Right hindlimb (tissue), 1 donor: ENCODE measurements at regions not wholly inside any gene's neighbourhood (a gene's known extent, or its start where the extent isn't known, plus 50 kb on each side); places are given as distances from the start of the nearest gene placed in this dataset.
"Not testable (repeated sequence)": the region's sequence is repeated elsewhere in the genome, so short reads cannot be mapped to it uniquely, and the experiment has no call there.

Source experiments
- DNase-seq: peaks from one replicate; pipeline ENCODE4 v3.0.0-alpha.2; 2018

- not testable (repeated sequence) for DNase-seq
These were observed 526.1 kb downstream of the DTWD2 start for GRCh38 chr5:118462276-118462675.

GRCh38 chr5:118461436-118461835 lies 526.9 kb downstream of the DTWD2 start:
- DNase-seq: no peak

DNA sequence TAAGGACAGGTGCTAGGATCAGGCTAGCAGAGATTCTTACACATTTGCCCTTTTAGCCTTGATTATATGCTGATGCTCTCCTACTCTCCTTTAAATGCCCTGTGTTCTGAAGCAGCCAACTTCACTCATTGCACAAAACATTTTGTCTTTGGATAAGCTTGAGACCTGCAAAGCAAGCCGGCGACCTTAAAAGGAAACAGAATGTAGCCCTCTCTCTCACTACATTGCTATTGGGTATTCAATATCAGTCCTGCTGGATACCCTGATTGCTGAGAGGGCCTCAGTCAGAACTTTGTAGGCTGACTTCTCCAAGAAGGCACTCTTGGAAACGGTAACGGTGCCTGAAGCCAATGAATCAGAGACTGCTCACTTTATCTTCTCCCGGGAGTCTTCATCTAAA lies 528.9 kb downstream of the DTWD2 start:
- no peak for DNase-seq

GRCh38 chr5:118456085-118456484 lies 532.3 kb downstream of the DTWD2 start:
- no peak for DNase-seq

GRCh38 chr5:118451697-118452247 lies 536.6 kb downstream of the DTWD2 start:
- no peak for DNase-seq

DNA sequence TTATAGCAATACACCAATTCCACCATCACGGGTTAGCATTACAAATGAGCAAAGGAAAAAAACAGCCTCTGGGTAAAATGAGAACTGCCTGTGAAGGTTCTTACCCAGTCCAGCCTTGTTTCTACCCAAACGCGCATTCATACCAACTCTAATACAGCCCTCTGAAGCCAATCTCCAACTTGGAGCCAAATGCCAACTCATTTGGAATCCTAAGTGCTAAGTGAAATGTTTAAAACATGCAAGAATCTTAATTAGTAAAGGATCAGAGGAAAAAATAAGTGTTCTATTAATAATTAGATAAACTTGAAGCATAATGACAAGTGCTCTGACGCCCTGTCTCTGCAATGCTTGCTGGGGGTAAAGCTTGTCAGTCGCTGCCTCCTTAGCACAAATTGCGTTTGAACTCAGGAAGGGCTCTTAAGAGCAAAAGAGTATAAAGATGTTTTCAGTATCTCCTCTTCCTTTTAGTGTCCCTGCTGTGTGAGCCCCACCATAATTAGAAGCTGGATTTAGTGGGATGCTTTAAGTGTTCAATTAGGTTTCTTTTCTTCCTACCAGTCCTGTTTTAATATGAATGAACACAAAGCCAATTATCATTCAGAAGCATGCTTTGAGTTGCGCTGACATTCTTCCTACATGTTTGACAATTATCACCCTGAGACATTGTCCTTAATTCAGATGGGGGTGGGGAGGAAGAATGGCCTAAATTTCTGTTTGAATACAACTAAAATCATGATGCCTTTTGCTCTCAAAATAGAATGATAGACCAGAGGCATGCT lies 537.6 kb downstream of the DTWD2 start:
- no peak for DNase-seq

- no peak for DNase-seq
These were observed 541.0 kb downstream of the DTWD2 start for GRCh38 chr5:118447350-118447749.

- no peak for DNase-seq
These were observed 546.4 kb downstream of the DTWD2 start for GRCh38 chr5:118441956-118442355.

- no peak for DNase-seq
These were observed 547.3 kb downstream of the DTWD2 start for GRCh38 chr5:118441034-118441433.

DNA sequence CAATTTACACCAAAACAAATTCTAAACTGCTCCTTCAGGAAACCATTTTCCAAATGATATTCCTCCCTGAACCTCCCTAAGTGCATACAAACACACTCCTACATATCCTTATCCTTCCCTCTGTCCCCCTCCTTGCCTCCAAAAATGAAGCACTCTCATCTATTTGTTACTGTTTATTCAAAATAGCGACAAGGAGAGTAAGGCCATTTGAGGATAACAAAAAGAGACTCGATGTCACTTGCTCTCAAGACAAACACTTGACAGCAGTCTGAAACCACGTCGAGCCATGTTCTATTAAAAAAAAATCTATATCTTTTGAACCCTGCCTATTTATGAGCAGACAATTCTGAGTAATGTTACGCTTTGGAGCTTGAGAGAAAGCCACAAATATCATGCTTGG lies 547.9 kb downstream of the DTWD2 start:
- DNase-seq: no peak

DNA sequence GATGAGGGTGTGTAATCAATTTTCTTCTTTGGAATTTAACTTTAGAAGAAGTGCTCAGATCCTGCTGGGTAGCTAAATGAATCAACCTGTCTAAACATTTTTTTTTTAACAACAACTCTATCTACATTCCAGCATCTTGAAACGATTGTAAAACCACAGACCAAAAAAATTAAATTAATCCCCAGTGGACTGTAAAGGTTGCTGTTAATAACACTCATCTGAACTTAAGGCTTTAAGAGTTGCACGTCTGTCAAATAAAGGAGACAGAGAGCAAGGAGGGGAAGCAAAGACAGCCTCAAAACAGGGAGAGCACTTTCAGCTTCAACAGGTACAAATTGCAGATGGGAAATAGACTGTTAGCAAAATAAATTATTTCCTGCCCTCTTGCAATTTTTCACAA lies 548.5 kb downstream of the DTWD2 start:
- no peak for DNase-seq

- no peak for DNase-seq
These were observed 553.2 kb downstream of the DTWD2 start for GRCh38 chr5:118435131-118435530.

DNA sequence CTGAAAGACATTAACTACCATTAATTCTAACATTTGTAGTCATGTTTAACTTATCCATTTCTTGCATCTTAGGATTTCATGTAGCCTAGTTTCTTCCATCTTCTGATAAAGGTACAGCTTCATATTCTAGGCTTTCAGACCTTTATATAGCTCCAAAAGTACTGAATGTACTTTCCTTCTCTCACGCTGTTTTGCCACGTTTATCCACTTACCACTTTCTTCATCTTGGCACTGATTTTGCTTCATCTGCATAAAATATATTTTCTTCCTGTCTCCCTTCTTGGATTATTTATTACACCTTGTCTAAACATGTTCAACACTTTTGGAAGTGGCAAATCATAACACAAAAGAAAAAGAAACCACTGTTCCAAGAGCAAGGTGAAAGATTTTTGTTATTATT lies 553.8 kb downstream of the DTWD2 start:
- no peak for DNase-seq

DNA sequence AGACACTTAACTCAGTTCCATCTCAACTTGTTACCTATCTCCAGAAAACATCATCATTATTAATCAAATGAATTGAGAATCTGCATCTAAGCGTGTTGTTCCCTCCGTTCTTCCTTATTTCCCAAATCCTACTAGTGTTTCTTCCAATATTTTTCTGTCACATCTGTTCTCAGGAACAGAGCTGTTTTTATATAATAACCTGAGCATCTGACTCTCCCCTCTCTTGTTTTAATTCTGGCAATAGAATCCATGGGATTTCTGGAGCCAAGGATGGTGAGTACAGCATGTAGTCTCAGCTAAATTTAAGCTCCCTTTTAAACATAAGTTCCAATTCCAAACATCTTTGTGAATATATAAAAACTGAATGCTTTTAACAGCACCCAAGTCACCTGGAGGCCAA lies 558.3 kb downstream of the DTWD2 start:
- DNase-seq: no peak

- no peak for DNase-seq
These were observed 580.4 kb downstream of the DTWD2 start for GRCh38 chr5:118407958-118408357.

GRCh38 chr5:118405650-118406061 lies 582.7 kb downstream of the DTWD2 start:
- DNase-seq: peak; percentile 64

GRCh38 chr5:118397236-118397635 lies 591.1 kb downstream of the DTWD2 start:
- DNase-seq: no peak

GRCh38 chr5:118392491-118392890 lies 595.9 kb downstream of the DTWD2 start:
- no peak for DNase-seq

GRCh38 chr5:118382931-118383330 lies 605.4 kb downstream of the DTWD2 start:
- not testable (repeated sequence) for DNase-seq

DNA sequence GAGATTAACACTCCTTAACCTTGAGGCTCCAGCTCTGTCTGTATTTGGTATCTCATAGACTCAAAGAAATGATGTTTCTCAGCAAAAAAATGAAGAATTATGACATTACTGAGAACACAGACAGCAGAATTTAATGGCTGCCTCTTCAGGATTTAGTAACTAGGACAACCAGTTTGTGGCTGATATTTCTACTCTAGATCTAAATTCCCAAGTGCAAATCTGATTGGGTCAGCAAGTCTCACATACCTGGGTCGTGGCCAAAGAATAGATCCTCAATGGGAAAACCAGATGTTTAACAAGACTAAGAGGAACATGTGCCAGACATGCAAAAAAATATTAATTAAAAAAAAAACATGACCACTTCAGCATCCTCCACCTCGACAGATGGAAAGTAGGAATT lies 608.9 kb downstream of the DTWD2 start:
- no peak for DNase-seq

- DNase-seq: no peak
These were observed 609.4 kb downstream of the DTWD2 start for GRCh38 chr5:118378959-118379358.

- no peak for DNase-seq
These were observed 610.9 kb downstream of the DTWD2 start for GRCh38 chr5:118377420-118377819.

- peak; percentile 32 for DNase-seq
These were observed 616.1 kb downstream of the DTWD2 start for GRCh38 chr5:118371973-118372831.

DNA sequence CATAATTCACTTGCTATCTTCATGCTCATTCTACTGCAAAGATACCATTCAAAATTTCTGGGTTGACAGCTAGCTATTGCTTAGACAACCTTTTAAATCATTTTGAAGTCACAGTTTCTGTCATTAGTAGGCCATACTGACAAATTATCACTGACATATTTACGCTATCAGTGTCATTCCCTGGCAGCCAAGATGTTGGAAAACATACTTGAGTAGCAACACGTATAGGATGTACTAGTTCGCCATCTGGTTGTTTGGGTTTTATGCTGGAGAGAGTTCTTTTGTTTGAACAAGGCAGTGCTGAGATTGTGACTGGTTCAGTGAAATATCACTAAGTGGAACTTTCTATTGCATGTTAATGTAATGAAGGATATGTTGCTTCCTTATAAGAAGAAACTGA lies 621.9 kb downstream of the DTWD2 start:
- DNase-seq: no peak
